ENCODE measurements at regions not wholly inside any gene's neighbourhood (a gene's known extent, or its start where the extent isn't known, plus 50 kb on each side); places are given as distances from the start of the nearest gene placed in this dataset.

DNA sequence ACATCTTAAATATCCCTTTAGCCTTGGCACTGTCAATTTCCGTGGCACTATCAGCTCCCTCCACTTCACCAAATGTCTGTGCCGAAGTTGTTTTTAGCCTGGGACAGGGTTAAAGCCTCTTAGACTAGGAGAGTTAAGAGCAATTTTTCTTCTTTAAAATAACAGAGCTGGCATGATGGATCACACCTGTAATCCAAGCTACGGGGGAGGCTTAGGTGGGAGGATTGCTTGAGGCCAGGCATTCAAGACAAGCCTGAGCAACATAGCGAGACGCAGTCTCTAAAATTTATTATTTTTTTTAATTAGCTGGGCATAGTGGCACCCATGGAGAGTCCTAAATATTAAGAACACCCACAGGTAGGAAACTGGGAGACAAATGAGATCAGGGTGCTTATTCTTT lies 209.8 kb upstream of the MAGEB18 start:
- TF ChIP-seq YY1 (IDR thresholded peaks at IDR 0.05; ENCODE audit: insufficient read depth, insufficient read length) (no peak), ZNF274 (IDR thresholded peaks at IDR 0.05; ENCODE audit: low read depth, low read length) (no peak), SUZ12 (IDR thresholded peaks at IDR 0.05; ENCODE audit: extremely low read depth, insufficient read depth, insufficient read length) (no peak)
